Activated T-helper 2 cell treated with anti-CD3 and anti-CD28 coated beads, Interferon-gamma antibody, Interleukin-2, Interleukin-4, amounts not matched to agents 10 μg/mL and 5 μg/mL and 100 μg/mL, durations not matched to agents 14 hours and 24 hours and 36 hours (primary cell): ENCODE measurements at regions not wholly inside any gene's neighbourhood (a gene's known extent, or its start where the extent isn't known, plus 50 kb on each side); places are given as distances from the start of the nearest gene placed in this dataset.

ENCODE experiments used
- DNase-seq: peaks from one replicate; pipeline ENCODE4 v3.0.0; 2021; ENCODE audit warnings: low spot score
- H3K27ac Mint-ChIP-seq: one replicate; pipeline ENCODE4 v1.8.0; 2021; ENCODE audit warnings: mixed read lengths
- H3K27me3 Mint-ChIP-seq: one replicate; pipeline ENCODE4 v1.8.0; 2021; ENCODE audit warnings: low read depth, mixed read lengths
- H3K36me3 Mint-ChIP-seq: one replicate; pipeline ENCODE4 v1.8.0; 2021; ENCODE audit warnings: low read depth, mixed read lengths
- H3K4me1 Mint-ChIP-seq: one replicate; pipeline ENCODE4 v1.8.0; 2021; ENCODE audit warnings: low read depth, mixed read lengths
- H3K4me3 Mint-ChIP-seq: one replicate; pipeline ENCODE4 v1.8.0; 2021; ENCODE audit warnings: low read depth, mild to moderate bottlenecking, moderate library complexity, mixed read lengths
- H3K9me3 Mint-ChIP-seq: one replicate; pipeline ENCODE4 v1.8.0; 2021; ENCODE audit warnings: mixed read lengths
- intact Hi-C: fragments of 100-400 bp; cut with micrococcal nuclease; formaldehyde crosslinking; loops from one replicate; pipeline ENCODE4 v1.15.1; 2023

- H3K9me3 Mint-ChIP-seq, result peaks cover 15% of the 10 kb centered on the region
- intact Hi-C loops, result no loop called here
- no peaks in the 10 kb centered on the region for H3K4me1 Mint-ChIP-seq
- no peak for DNase-seq
- H3K4me3 Mint-ChIP-seq, result no peak overlapping the region
- no peaks in the 10 kb centered on the region for H3K36me3 Mint-ChIP-seq
- no peaks in the 10 kb centered on the region for H3K27me3 Mint-ChIP-seq
- no peak overlapping the region for H3K27ac Mint-ChIP-seq
Measured at GRCh38 chr1:2939041-2939552, 82.2 kb upstream of the ACTRT2 start.

- H3K9me3 Mint-ChIP-seq, result peaks cover 15% of the 10 kb centered on the region
- H3K27me3 Mint-ChIP-seq, result no peaks in the 10 kb centered on the region
- no peaks in the 10 kb centered on the region for H3K36me3 Mint-ChIP-seq
- no peaks in the 10 kb centered on the region for H3K4me1 Mint-ChIP-seq
- DNase-seq, result no peak
- H3K4me3 Mint-ChIP-seq, result no peak overlapping the region
- intact Hi-C loops, result no loop called here
- no peak overlapping the region for H3K27ac Mint-ChIP-seq
Measured at GRCh38 chr1:2940178-2940577, 81.1 kb upstream of the ACTRT2 start.

GRCh38 chr1:2941040-2941439 is 80.2 kb upstream of the ACTRT2 start:
- Mint-ChIP-seq H3K36me3 (no peaks in the 10 kb centered on the region), H3K9me3 (peaks cover 15% of the 10 kb centered on the region), H3K4me1 (no peaks in the 10 kb centered on the region), H3K4me3 (no peak overlapping the region), H3K27me3 (no peaks in the 10 kb centered on the region), H3K27ac (no peak overlapping the region)
- intact Hi-C loops, result no loop called here
- DNase-seq, result no peak

- H3K9me3 Mint-ChIP-seq, result peaks cover 15% of the 10 kb centered on the region
- intact Hi-C loops, result no loop called here
Measured at GRCh38 chr1:2941907-2942306, 79.4 kb upstream of the ACTRT2 start.

GRCh38 chr1:2942410-2942809 is 78.9 kb upstream of the ACTRT2 start:
- no peaks in the 10 kb centered on the region for H3K36me3 Mint-ChIP-seq
- DNase-seq, result no peak
- no peaks in the 10 kb centered on the region for H3K4me1 Mint-ChIP-seq
- H3K4me3 Mint-ChIP-seq, result no peak overlapping the region
- H3K27me3 Mint-ChIP-seq, result no peaks in the 10 kb centered on the region
- intact Hi-C loops, result no loop called here
- H3K9me3 Mint-ChIP-seq, result peaks cover 15% of the 10 kb centered on the region
- H3K27ac Mint-ChIP-seq, result no peak overlapping the region

More at GRCh38 chr1:2941907-2942306, 79.4 kb upstream of the ACTRT2 start:
- DNase-seq, result no peak
- Mint-ChIP-seq H3K4me3 (no peak overlapping the region), H3K27me3 (no peaks in the 10 kb centered on the region), H3K27ac (no peak overlapping the region), H3K36me3 (no peaks in the 10 kb centered on the region), H3K4me1 (no peaks in the 10 kb centered on the region)

GRCh38 chr1:2943686-2944260 is 77.5 kb upstream of the ACTRT2 start:
- Mint-ChIP-seq H3K4me1 (no peaks in the 10 kb centered on the region), H3K9me3 (peaks cover 10% of the 10 kb centered on the region), H3K4me3 (no peak overlapping the region), H3K27ac (no peak overlapping the region), H3K27me3 (no peaks in the 10 kb centered on the region), H3K36me3 (no peaks in the 10 kb centered on the region)
- intact Hi-C loops, result no loop called here
- DNase-seq, result no peak

- no peak for DNase-seq
- no peaks in the 10 kb centered on the region for H3K27me3 Mint-ChIP-seq
- intact Hi-C loops, result no loop called here
- no peaks in the 10 kb centered on the region for H3K36me3 Mint-ChIP-seq
- no peak overlapping the region for H3K4me3 Mint-ChIP-seq
- H3K9me3 Mint-ChIP-seq, result peaks cover 10% of the 10 kb centered on the region
- no peaks in the 10 kb centered on the region for H3K4me1 Mint-ChIP-seq
- no peak overlapping the region for H3K27ac Mint-ChIP-seq
Measured at GRCh38 chr1:2944705-2945104, 76.6 kb upstream of the ACTRT2 start.

- Mint-ChIP-seq H3K9me3 (peaks cover 7% of the 10 kb centered on the region), H3K4me3 (no peak overlapping the region), H3K4me1 (no peaks in the 10 kb centered on the region), H3K27me3 (no peaks in the 10 kb centered on the region), H3K27ac (no peak overlapping the region), H3K36me3 (no peaks in the 10 kb centered on the region)
- DNase-seq, result no peak
- intact Hi-C loops, result no loop called here
Measured at GRCh38 chr1:2945821-2946231, 75.4 kb upstream of the ACTRT2 start.

GRCh38 chr1:2946291-2946690 is 75.0 kb upstream of the ACTRT2 start:
- DNase-seq, result no peak
- Mint-ChIP-seq H3K27me3 (no peaks in the 10 kb centered on the region), H3K4me1 (no peaks in the 10 kb centered on the region), H3K4me3 (no peak overlapping the region), H3K36me3 (no peaks in the 10 kb centered on the region), H3K9me3 (peaks cover 3% of the 10 kb centered on the region), H3K27ac (no peak overlapping the region)
- intact Hi-C loops, result no loop called here

GRCh38 chr1:2946999-2947690 is 74.1 kb upstream of the ACTRT2 start:
- intact Hi-C loops, result no loop called here
- no peaks in the 10 kb centered on the region for H3K4me1 Mint-ChIP-seq
- H3K27ac Mint-ChIP-seq, result no peak overlapping the region
- no peaks in the 10 kb centered on the region for H3K27me3 Mint-ChIP-seq
- H3K9me3 Mint-ChIP-seq, result no peaks in the 10 kb centered on the region
- DNase-seq, result no peak
- H3K4me3 Mint-ChIP-seq, result no peak overlapping the region
- H3K36me3 Mint-ChIP-seq, result no peaks in the 10 kb centered on the region

- Mint-ChIP-seq H3K27ac (no peak overlapping the region), H3K27me3 (no peaks in the 10 kb centered on the region), H3K36me3 (no peaks in the 10 kb centered on the region), H3K9me3 (no peaks in the 10 kb centered on the region), H3K4me3 (no peak overlapping the region), H3K4me1 (no peaks in the 10 kb centered on the region)
- intact Hi-C loops, result no loop called here
- no peak for DNase-seq
Measured at GRCh38 chr1:2948001-2948750, 73.1 kb upstream of the ACTRT2 start.

- no peak for DNase-seq
- no peaks in the 10 kb centered on the region for H3K27me3 Mint-ChIP-seq
- H3K36me3 Mint-ChIP-seq, result no peaks in the 10 kb centered on the region
- H3K4me1 Mint-ChIP-seq, result no peaks in the 10 kb centered on the region
- H3K27ac Mint-ChIP-seq, result no peak overlapping the region
- H3K4me3 Mint-ChIP-seq, result no peak overlapping the region
- intact Hi-C loops, result no loop called here
- peaks cover 5% of the 10 kb centered on the region for H3K9me3 Mint-ChIP-seq
Measured at GRCh38 chr1:2948751-2949680, 72.3 kb upstream of the ACTRT2 start.
